HUES6 (cell line): ENCODE measurements at regions not wholly inside any gene's neighbourhood (a gene's known extent, or its start where the extent isn't known, plus 50 kb on each side); places are given as distances from the start of the nearest gene placed in this dataset.

ENCODE experiments used
- H3K27ac ChIP-seq: 2 replicates; pipeline ENCODE4 v1.7.0; 2013; ENCODE audit warnings: low read depth, mild to moderate bottlenecking, low read length, inconsistent platforms
- H3K27me3 ChIP-seq: 2 replicates; pipeline ENCODE4 v1.6.1; 2013; ENCODE audit warnings: low read length; ENCODE audit not compliant: control insufficient read depth, insufficient read depth
- H3K36me3 ChIP-seq: 2 replicates; pipeline ENCODE4 v1.6.1; 2013; ENCODE audit warnings: low read length; ENCODE audit not compliant: control insufficient read depth, insufficient read depth
- H3K4me1 ChIP-seq: 2 replicates; pipeline ENCODE4 v1.6.1; 2013; ENCODE audit warnings: low read length; ENCODE audit not compliant: control insufficient read depth, insufficient read depth
- H3K4me3 ChIP-seq: 2 replicates; pipeline ENCODE4 v1.5.1; 2013; ENCODE audit warnings: low read depth, low read length
- H3K9ac ChIP-seq: one replicate; pipeline ENCODE4 v1.6.1; 2013; ENCODE audit warnings: mild to moderate bottlenecking, low read length
- H3K9me3 ChIP-seq: 2 replicates; pipeline ENCODE4 v1.6.1; 2013; ENCODE audit warnings: low read depth, low read length; ENCODE audit not compliant: control insufficient read depth, insufficient read depth

DNA sequence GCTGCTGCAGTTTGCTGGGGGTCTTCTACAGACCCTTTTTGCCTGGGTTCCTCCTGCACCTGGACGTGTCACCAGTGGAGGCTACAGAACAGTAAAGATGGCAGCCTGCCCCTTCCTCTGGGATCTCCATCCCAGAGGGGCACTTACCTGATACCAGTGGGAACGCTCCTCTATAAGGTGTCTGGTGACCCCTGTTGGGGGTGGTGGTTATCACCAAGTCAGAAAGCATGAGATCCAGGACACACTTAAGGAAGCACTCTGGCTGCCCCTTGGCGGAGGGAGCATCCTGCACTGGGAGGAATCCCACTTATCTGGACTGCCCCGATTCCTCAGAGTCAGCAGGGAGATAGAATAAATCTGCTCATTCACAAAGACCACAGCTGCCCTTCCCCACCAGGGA is 218.9 kb upstream of the GALNTL6 start:
- no peak overlapping the region for H3K4me3 ChIP-seq
- no peaks in the 10 kb centered on the region for H3K36me3 ChIP-seq
- no peak overlapping the region for H3K9ac ChIP-seq
- no peak overlapping the region for H3K27ac ChIP-seq
- H3K4me1 ChIP-seq: no peaks in the 10 kb centered on the region
- no peaks in the 10 kb centered on the region for H3K9me3 ChIP-seq
- H3K27me3 ChIP-seq: no peaks in the 10 kb centered on the region

GRCh38 chr4:171590716-171591115 is 222.5 kb upstream of the GALNTL6 start:
- H3K9me3 ChIP-seq: no peaks in the 10 kb centered on the region
- no peak overlapping the region for H3K4me3 ChIP-seq
- no peaks in the 10 kb centered on the region for H3K27me3 ChIP-seq
- H3K27ac ChIP-seq: no peak overlapping the region
- no peaks in the 10 kb centered on the region for H3K36me3 ChIP-seq
- 0 out of 2 replicates have a peak, but pooled peaks cover 3% of the 10 kb centered on the region for H3K4me1 ChIP-seq
- H3K9ac ChIP-seq: no peak overlapping the region

DNA sequence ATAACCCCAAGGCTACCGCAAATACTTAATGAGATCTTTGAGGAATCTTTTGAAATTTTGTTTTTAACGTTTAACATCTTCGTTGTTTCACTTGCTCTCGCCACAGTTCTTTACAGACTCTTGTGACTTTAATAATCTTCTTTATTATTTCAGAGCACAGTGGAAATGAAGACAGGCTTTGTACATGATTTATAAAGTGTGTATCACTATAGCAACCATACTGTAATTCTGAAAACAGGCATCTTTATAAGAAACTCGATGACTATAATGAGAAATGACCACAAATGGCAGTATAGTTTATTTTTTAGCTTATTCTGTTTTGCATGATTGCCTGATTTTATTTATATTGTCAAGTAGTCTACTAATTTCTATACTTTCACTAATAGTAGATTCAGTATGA is 224.4 kb upstream of the GALNTL6 start:
- H3K4me1 ChIP-seq: 0 out of 2 replicates have a peak, but pooled peaks cover 3% of the 10 kb centered on the region
- no peaks in the 10 kb centered on the region for H3K27me3 ChIP-seq
- H3K4me3 ChIP-seq: no peak overlapping the region
- H3K27ac ChIP-seq: no peak overlapping the region
- H3K36me3 ChIP-seq: no peaks in the 10 kb centered on the region
- H3K9me3 ChIP-seq: 0 out of 2 replicates have a peak, but pooled peaks cover 5% of the 10 kb centered on the region
- H3K9ac ChIP-seq: no peak overlapping the region

- Histone ChIP-seq H3K27me3 (no peaks in the 10 kb centered on the region), H3K27ac (no peak overlapping the region), H3K9ac (no peak overlapping the region), H3K4me3 (no peak overlapping the region), H3K9me3 (peaks cover 5% of the 10 kb centered on the region; the same call in 1 of the 2 replicates), H3K4me1 (0 out of 2 replicates have a peak, but pooled peaks cover 3% of the 10 kb centered on the region), H3K36me3 (no peaks in the 10 kb centered on the region)
These were observed 225.1 kb upstream of the GALNTL6 start for GRCh38 chr4:171588051-171588545.

DNA sequence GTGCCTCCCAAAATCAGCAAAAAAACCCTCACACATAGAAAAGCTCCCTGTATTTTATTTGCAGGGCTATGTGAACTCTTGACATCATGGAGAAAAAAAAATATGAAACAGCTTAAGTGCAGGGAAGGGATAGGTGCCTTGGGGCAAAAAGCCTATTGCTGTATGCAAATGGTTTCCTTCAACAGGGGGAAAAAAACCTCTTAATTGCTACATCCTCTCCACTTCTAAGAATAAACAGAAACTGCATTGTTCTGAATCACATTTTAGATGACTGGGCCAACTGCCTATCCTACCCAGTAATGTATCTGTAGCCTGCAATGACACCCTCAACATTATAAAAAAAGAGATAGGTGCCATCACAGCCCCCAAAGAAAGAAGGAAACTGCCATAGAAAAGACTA is 229.4 kb upstream of the GALNTL6 start:
- Histone ChIP-seq H3K9ac (no peak overlapping the region), H3K4me3 (no peak overlapping the region), H3K27ac (no peak overlapping the region), H3K4me1 (0 out of 2 replicates have a peak, but pooled peaks cover 3% of the 10 kb centered on the region), H3K27me3 (no peaks in the 10 kb centered on the region), H3K9me3 (peaks cover 5% of the 10 kb centered on the region; the same call in 1 of the 2 replicates), H3K36me3 (no peaks in the 10 kb centered on the region)

DNA sequence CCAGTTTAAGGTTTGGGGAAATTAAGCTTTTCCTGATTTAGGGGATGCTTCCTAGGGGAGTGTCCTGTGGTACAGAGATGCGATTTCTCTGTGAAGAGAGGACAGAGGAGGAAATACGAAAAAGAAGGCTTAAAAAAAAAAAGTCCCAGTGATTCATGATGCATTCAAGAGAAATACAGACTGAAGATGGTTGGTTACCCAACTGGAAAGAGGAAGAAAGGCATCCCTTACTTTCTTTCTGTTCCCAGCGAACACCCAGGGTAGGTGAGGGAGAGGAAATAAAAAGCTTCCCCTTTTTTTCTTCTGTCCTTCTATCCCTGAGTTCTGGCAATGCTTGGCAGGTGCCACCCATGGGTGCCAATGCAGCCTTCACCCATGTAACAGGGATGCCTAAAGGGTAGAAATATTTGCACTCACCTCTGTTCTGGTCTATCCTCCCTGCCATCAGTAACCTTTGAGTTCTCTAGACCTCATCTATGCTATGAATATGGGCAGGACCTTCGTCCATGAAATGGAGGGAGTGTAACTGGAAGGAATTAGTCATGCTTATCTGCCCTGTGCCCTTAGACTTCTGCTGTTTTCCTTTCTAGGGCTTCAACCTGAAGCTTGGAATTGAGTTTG is 230.1 kb upstream of the GALNTL6 start:
- Histone ChIP-seq H3K4me1 (0 out of 2 replicates have a peak, but pooled peaks cover 7% of the 10 kb centered on the region), H3K9ac (no peak overlapping the region), H3K27ac (no peak overlapping the region), H3K27me3 (no peaks in the 10 kb centered on the region), H3K4me3 (no peak overlapping the region), H3K9me3 (peaks cover 5% of the 10 kb centered on the region; the same call in 1 of the 2 replicates), H3K36me3 (no peaks in the 10 kb centered on the region)

- no peaks in the 10 kb centered on the region for H3K27me3 ChIP-seq
- no peaks in the 10 kb centered on the region for H3K36me3 ChIP-seq
- 0 out of 2 replicates have a peak, but pooled peaks cover under 1% of the 10 kb centered on the region for H3K4me1 ChIP-seq
- H3K27ac ChIP-seq: no peak overlapping the region
- no peak overlapping the region for H3K9ac ChIP-seq
- no peaks in the 10 kb centered on the region for H3K9me3 ChIP-seq
- no peak overlapping the region for H3K4me3 ChIP-seq
These were observed 240.0 kb upstream of the GALNTL6 start for GRCh38 chr4:171573181-171573580.

- H3K36me3 ChIP-seq: no peaks in the 10 kb centered on the region
- H3K4me3 ChIP-seq: no peak overlapping the region
These were observed 247.9 kb upstream of the GALNTL6 start for GRCh38 chr4:171565130-171565788.

DNA sequence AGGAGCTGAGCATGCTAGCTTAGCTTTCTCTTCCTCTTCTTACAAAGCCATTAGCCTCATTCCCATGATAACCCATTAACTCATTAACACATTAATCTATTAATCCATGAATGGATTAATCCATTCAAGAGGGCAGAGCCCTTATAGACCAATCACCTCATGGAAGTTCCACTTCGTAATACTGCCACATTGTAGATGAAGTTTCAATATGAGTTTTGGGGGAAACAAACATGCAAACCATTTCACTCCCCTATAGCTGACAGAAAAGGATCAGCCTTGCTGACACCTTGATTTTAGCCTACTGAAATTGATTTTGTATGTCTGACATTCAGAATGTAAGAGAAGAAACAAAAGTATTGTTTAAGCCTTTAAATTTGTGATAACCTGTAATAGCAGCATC is 251.8 kb upstream of the GALNTL6 start:
- Histone ChIP-seq H3K36me3 (no peaks in the 10 kb centered on the region), H3K9ac (no peak overlapping the region), H3K4me1 (no peaks in the 10 kb centered on the region), H3K27ac (no peak overlapping the region), H3K9me3 (no peaks in the 10 kb centered on the region), H3K27me3 (no peaks in the 10 kb centered on the region), H3K4me3 (no peak overlapping the region)

More at GRCh38 chr4:171565130-171565788, 247.9 kb upstream of the GALNTL6 start:
- H3K27ac ChIP-seq: no peak overlapping the region
- H3K9me3 ChIP-seq: no peaks in the 10 kb centered on the region
- no peaks in the 10 kb centered on the region for H3K4me1 ChIP-seq
- H3K9ac ChIP-seq: no peak overlapping the region
- no peaks in the 10 kb centered on the region for H3K27me3 ChIP-seq

GRCh38 chr4:171553961-171554360 is 259.2 kb upstream of the GALNTL6 start:
- H3K27ac ChIP-seq: no peak overlapping the region
- no peaks in the 10 kb centered on the region for H3K4me1 ChIP-seq
- H3K36me3 ChIP-seq: no peaks in the 10 kb centered on the region
- no peak overlapping the region for H3K9ac ChIP-seq
- no peaks in the 10 kb centered on the region for H3K27me3 ChIP-seq
- H3K4me3 ChIP-seq: no peak overlapping the region
- H3K9me3 ChIP-seq: no peaks in the 10 kb centered on the region

DNA sequence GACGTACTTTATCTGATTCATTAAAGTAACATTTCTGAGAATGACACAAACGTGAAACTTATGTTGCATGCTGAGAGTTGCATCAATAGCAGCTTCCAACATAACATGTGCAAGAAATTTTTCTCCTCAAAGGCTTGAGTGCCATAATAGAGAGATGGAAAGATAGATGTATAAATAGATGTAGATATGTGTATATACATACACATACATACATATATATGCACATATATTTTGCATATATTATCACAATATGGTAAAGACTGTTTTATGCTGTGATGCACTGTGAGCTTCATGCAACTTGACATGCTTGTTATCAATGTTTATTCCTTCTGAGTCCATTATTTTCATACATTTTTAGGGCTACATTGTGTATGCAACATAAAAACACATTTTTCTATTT is 270.6 kb upstream of the GALNTL6 start:
- no peaks in the 10 kb centered on the region for H3K36me3 ChIP-seq
- H3K9me3 ChIP-seq: no peaks in the 10 kb centered on the region
- no peak overlapping the region for H3K27ac ChIP-seq

More for the DNA sequence above, 270.6 kb upstream of the GALNTL6 start:
- Histone ChIP-seq H3K9ac (no peak overlapping the region), H3K27me3 (no peaks in the 10 kb centered on the region), H3K4me3 (no peak overlapping the region), H3K4me1 (no peaks in the 10 kb centered on the region)
